ENCODE measurements at regions not wholly inside any gene's neighbourhood (a gene's known extent, or its start where the extent isn't known, plus 50 kb on each side); places are given as distances from the start of the nearest gene placed in this dataset.

GRCh38 chr2:138279871-138280270 lies 221.7 kb upstream of the SPOPL start:
- Histone ChIP-seq H3K27me3 (ENCODE audit: control insufficient read depth, insufficient read depth, low read length) (no peaks in the 10 kb centered on the region), H3K4me3 (ENCODE audit: low read depth, low read length) (no peak overlapping the region), H3K27ac (ENCODE audit: low read depth, low read length) (no peak overlapping the region), H3K9me3 (ENCODE audit: control insufficient read depth, insufficient read depth, low read length) (no peaks in the 10 kb centered on the region)
- no peak for TF ChIP-seq CTCF (IDR thresholded peaks at IDR 0.05; ENCODE audit: low read depth, low read length)
- POLR2A ChIA-PET, result no interaction called here
- DNase-seq (ENCODE audit: low read depth, low spot score), result no peak
- CTCF ChIA-PET, result no interaction called here

- Histone ChIP-seq H3K27me3 (ENCODE audit: control insufficient read depth, insufficient read depth, low read length) (no peaks in the 10 kb centered on the region), H3K9me3 (ENCODE audit: control insufficient read depth, insufficient read depth, low read length) (no peaks in the 10 kb centered on the region), H3K4me3 (ENCODE audit: low read depth, low read length) (no peak overlapping the region), H3K27ac (ENCODE audit: low read depth, low read length) (no peak overlapping the region)
- no peak for TF ChIP-seq CTCF (IDR thresholded peaks at IDR 0.05; ENCODE audit: low read depth, low read length)
- DNase-seq (ENCODE audit: low read depth, low spot score), result no peak
- ChIA-PET CTCF (no interaction called here), POLR2A (no interaction called here)
Observed at GRCh38 chr2:138280999-138281695, 220.4 kb upstream of the SPOPL start.

- H3K4me3 ChIP-seq (ENCODE audit: low read depth, low read length), result no peak overlapping the region
- H3K27me3 ChIP-seq (ENCODE audit: control insufficient read depth, insufficient read depth, low read length), result no peaks in the 10 kb centered on the region
- H3K27ac ChIP-seq (ENCODE audit: low read depth, low read length), result no peak overlapping the region
- no peak for TF ChIP-seq CTCF (IDR thresholded peaks at IDR 0.05; ENCODE audit: low read depth, low read length)
- ChIA-PET CTCF (no interaction called here), POLR2A (no interaction called here)
- H3K9me3 ChIP-seq (ENCODE audit: control insufficient read depth, insufficient read depth, low read length), result no peaks in the 10 kb centered on the region
- no peak for DNase-seq (ENCODE audit: low read depth, low spot score)
Observed at GRCh38 chr2:138282014-138282672, 219.4 kb upstream of the SPOPL start.

GRCh38 chr2:138291805-138292204 lies 209.8 kb upstream of the SPOPL start:
- TF ChIP-seq CTCF (IDR thresholded peaks at IDR 0.05; ENCODE audit: low read depth, low read length), result no peak

GRCh38 chr2:138293045-138293444 lies 208.5 kb upstream of the SPOPL start:
- ChIA-PET POLR2A (no interaction called here), CTCF (no interaction called here)
- no peak for TF ChIP-seq CTCF (IDR thresholded peaks at IDR 0.05; ENCODE audit: low read depth, low read length)
- no peak for DNase-seq (ENCODE audit: low read depth, low spot score)
- Histone ChIP-seq H3K4me3 (ENCODE audit: low read depth, low read length) (no peak overlapping the region), H3K9me3 (ENCODE audit: control insufficient read depth, insufficient read depth, low read length) (no peaks in the 10 kb centered on the region), H3K27me3 (ENCODE audit: control insufficient read depth, insufficient read depth, low read length) (no peaks in the 10 kb centered on the region), H3K27ac (ENCODE audit: low read depth, low read length) (no peak overlapping the region)

More at GRCh38 chr2:138291805-138292204, 209.8 kb upstream of the SPOPL start:
- H3K27me3 ChIP-seq (ENCODE audit: control insufficient read depth, insufficient read depth, low read length), result no peaks in the 10 kb centered on the region
- H3K27ac ChIP-seq (ENCODE audit: low read depth, low read length), result no peak overlapping the region
- H3K4me3 ChIP-seq (ENCODE audit: low read depth, low read length), result no peak overlapping the region
- CTCF ChIA-PET, result no interaction called here
- DNase-seq (ENCODE audit: low read depth, low spot score), result no peak
- no peaks in the 10 kb centered on the region for H3K9me3 ChIP-seq (ENCODE audit: control insufficient read depth, insufficient read depth, low read length)
- POLR2A ChIA-PET, result no interaction called here
